Erythroblast (primary cell): ENCODE measurements at regions not wholly inside any gene's neighbourhood (a gene's known extent, or its start where the extent isn't known, plus 50 kb on each side); places are given as distances from the start of the nearest gene placed in this dataset.

Experiments
- GATA1 ChIP-seq: IDR thresholded peaks from 2 replicates; pipeline ENCODE4 v1.6.1; 2011; ENCODE audit warnings: low read depth, mild to moderate bottlenecking, control low read depth, low read length, moderate library complexity
- POLR2A ChIP-seq: IDR thresholded peaks from 2 replicates; pipeline ENCODE4 v1.6.1; 2011; ENCODE audit warnings: mild to moderate bottlenecking, low read length

DNA sequence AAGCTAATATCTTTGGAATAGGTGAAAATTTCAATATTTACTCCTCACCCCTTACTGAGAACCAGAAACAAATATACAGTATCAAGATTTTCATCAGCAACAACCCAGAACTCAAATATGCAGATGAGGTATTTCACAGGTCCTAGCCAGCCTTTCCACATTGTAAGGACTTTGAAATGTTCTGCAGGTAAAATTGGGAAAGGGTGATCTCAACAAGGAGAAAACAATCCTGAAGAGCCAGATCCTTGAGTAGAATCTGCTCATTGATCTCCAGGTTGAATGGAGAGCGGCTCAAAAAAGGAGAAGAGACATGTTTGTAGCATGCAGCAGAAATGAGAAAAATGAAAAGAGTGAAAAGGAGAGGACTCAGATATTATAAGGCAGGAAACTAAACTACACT is 493.3 kb upstream of the NAALADL2 start:
- TF ChIP-seq POLR2A (no peak), GATA1 (no peak)
